Fibroblast of the aortic adventitia (primary cell): ENCODE measurements at regions not wholly inside any gene's neighbourhood (a gene's known extent, or its start where the extent isn't known, plus 50 kb on each side); places are given as distances from the start of the nearest gene placed in this dataset.

ENCODE experiments used
- DNase-seq: peaks from one replicate; pipeline ENCODE4 v3.0.0-alpha.2; 2010; ENCODE audit warnings: low read depth
- H3K4me3 ChIP-seq: 2 replicates; pipeline ENCODE4 v1.5.1; 2011; ENCODE audit warnings: low read depth, mild to moderate bottlenecking, control low read depth, low read length, moderate library complexity
- CTCF ChIP-seq: IDR thresholded peaks from 2 replicates; pipeline ENCODE4 v1.5.1; 2011; ENCODE audit warnings: mild to moderate bottlenecking, low read length, control low read depth, inconsistent platforms; ENCODE audit not compliant: insufficient read depth

- no peak for DNase-seq
- H3K4me3 ChIP-seq = no peak overlapping the region
- TF ChIP-seq CTCF = no peak
These were observed 155.7 kb upstream of the ARHGAP20 start for GRCh38 chr11:110867951-110868350.

- no peak for DNase-seq
- TF ChIP-seq CTCF = no peak
- no peak overlapping the region for H3K4me3 ChIP-seq
These were observed 153.8 kb upstream of the ARHGAP20 start for GRCh38 chr11:110866081-110866480.

- no peak for TF ChIP-seq CTCF
- DNase-seq = no peak
These were observed 150.2 kb upstream of the ARHGAP20 start for GRCh38 chr11:110862407-110862806.

GRCh38 chr11:110860461-110860860 is 148.2 kb upstream of the ARHGAP20 start:
- no peak for DNase-seq
- TF ChIP-seq CTCF = no peak
- no peak overlapping the region for H3K4me3 ChIP-seq

More at GRCh38 chr11:110862407-110862806, 150.2 kb upstream of the ARHGAP20 start:
- no peak overlapping the region for H3K4me3 ChIP-seq

GRCh38 chr11:110859998-110860397 is 147.8 kb upstream of the ARHGAP20 start:
- no peak overlapping the region for H3K4me3 ChIP-seq
- no peak for DNase-seq
- TF ChIP-seq CTCF = no peak

GRCh38 chr11:110859240-110859840 is 147.1 kb upstream of the ARHGAP20 start:
- DNase-seq = no peak
- H3K4me3 ChIP-seq = no peak overlapping the region
- TF ChIP-seq CTCF = no peak

- H3K4me3 ChIP-seq = no peak overlapping the region
- DNase-seq = peak; percentile 83
- no peak for TF ChIP-seq CTCF
These were observed 146.3 kb upstream of the ARHGAP20 start for GRCh38 chr11:110858547-110858921.
